GM19238 (cell line): ENCODE measurements at regions not wholly inside any gene's neighbourhood (a gene's known extent, or its start where the extent isn't known, plus 50 kb on each side); places are given as distances from the start of the nearest gene placed in this dataset.
A peak's percentile ranks its signal among the peaks of the same experiment; 100 is the strongest.

Experiments
- DNase-seq: peaks from one replicate; pipeline ENCODE4 v3.0.0; 2011; ENCODE audit warnings: low spot score; ENCODE audit not compliant: insufficient read length

- DNase-seq, result no peak
Observed at GRCh38 chr13:29713839-29714238, 118.4 kb upstream of the SLC7A1 start.

- DNase-seq, result no peak
Observed at GRCh38 chr13:29711776-29712175, 116.3 kb upstream of the SLC7A1 start.

- no peak for DNase-seq
Observed at GRCh38 chr13:29710511-29710910, 115.0 kb upstream of the SLC7A1 start.

GRCh38 chr13:29709407-29710069 is 114.0 kb upstream of the SLC7A1 start:
- no peak for DNase-seq

GRCh38 chr13:29707876-29708543 is 112.5 kb upstream of the SLC7A1 start:
- DNase-seq, result peak; percentile 13

- DNase-seq, result no peak
Observed at GRCh38 chr13:29706923-29707322, 111.4 kb upstream of the SLC7A1 start.

- DNase-seq, result no peak
Observed at GRCh38 chr13:29704648-29705047, 109.2 kb upstream of the SLC7A1 start.

- DNase-seq, result no peak
Observed at GRCh38 chr13:29703421-29703820, 107.9 kb upstream of the SLC7A1 start.

GRCh38 chr13:29702912-29703351 is 107.4 kb upstream of the SLC7A1 start:
- no peak for DNase-seq

- no peak for DNase-seq
Observed at GRCh38 chr13:29698106-29698505, 102.6 kb upstream of the SLC7A1 start.

GRCh38 chr13:29696606-29697005 is 101.1 kb upstream of the SLC7A1 start:
- no peak for DNase-seq

- no peak for DNase-seq
Observed at GRCh38 chr13:29693275-29693945, 97.9 kb upstream of the SLC7A1 start.

GRCh38 chr13:29689548-29689947 is 94.1 kb upstream of the SLC7A1 start:
- DNase-seq, result no peak

- no peak for DNase-seq
Observed at GRCh38 chr13:29688193-29688592, 92.7 kb upstream of the SLC7A1 start.

GRCh38 chr13:29684441-29684840 is 89.0 kb upstream of the SLC7A1 start:
- no peak for DNase-seq

- no peak for DNase-seq
Observed at GRCh38 chr13:29683041-29683440, 87.6 kb upstream of the SLC7A1 start.

GRCh38 chr13:29681864-29682263 is 86.4 kb upstream of the SLC7A1 start:
- DNase-seq, result no peak

- DNase-seq, result no peak
Observed at GRCh38 chr13:29679396-29680053, 84.0 kb upstream of the SLC7A1 start.

- no peak for DNase-seq
Observed at GRCh38 chr13:29677627-29678026, 82.1 kb upstream of the SLC7A1 start.

- no peak for DNase-seq
Observed at GRCh38 chr13:29676941-29677452, 81.5 kb upstream of the SLC7A1 start.

GRCh38 chr13:29676535-29676934 is 81.0 kb upstream of the SLC7A1 start:
- DNase-seq, result no peak

GRCh38 chr13:29674532-29674931 is 79.0 kb upstream of the SLC7A1 start:
- no peak for DNase-seq
